ENCODE measurements at regions not wholly inside any gene's neighbourhood (a gene's known extent, or its start where the extent isn't known, plus 50 kb on each side); places are given as distances from the start of the nearest gene placed in this dataset.

- TF ChIP-seq REST (IDR thresholded peaks at IDR 0.05; ENCODE audit: low read depth, low read length): no peak
- no peak for TF ChIP-seq CTCF (IDR thresholded peaks at IDR 0.05)
- no peak for TF ChIP-seq FOXJ3 (CRISPR knock-in tag; IDR thresholded peaks at IDR 0.05)
- no peak for TF ChIP-seq SMC3 (IDR thresholded peaks at IDR 0.05; ENCODE audit: low read depth, low read length)
- no peak for TF ChIP-seq GATA2 (CRISPR knock-in tag; IDR thresholded peaks at IDR 0.05)
- TF ChIP-seq IRF3 (IDR thresholded peaks at IDR 0.05; ENCODE audit: low read depth, low read length): no peak
- TF ChIP-seq MXI1 (IDR thresholded peaks at IDR 0.05; ENCODE audit: low read depth, low read length): no peak
- no peak for TF ChIP-seq TEAD4 (IDR thresholded peaks at IDR 0.05; ENCODE audit: borderline replicate concordance, insufficient read depth)
These were observed 223.8 kb upstream of the FN1 start (continued) for GRCh38 chr2:215659650-215660049.

DNA sequence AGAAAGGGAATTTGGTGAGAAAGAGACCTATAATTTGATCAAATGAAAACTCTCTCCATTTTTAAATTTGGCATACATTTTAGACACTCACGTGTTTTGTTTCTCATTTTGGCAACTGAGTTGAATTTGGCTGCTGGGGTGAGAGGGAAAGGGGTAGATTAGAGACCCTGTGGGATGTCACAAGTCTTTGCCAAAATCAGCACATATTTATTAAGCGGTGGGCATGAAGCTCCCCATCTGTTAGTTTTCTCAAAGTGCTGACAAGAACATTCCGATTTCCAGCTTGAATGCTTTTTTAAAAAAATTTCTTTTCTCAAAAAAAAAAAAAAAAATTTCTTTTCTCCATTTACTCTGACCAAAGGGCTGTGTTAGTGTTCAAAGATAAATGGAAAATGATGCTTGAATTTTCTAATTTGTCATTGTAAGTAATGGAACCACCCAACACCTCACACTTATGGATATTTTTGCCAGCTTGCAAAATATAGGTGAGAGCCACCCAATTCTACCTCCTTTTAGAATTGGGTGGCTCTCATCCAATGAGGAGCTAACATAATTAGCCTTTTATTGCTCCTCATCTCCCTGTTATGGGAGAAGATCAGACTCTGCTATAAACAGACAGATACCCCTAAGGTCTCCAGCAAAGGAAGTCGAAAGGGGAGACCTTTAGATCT, 222.9 kb upstream of the FN1 start:
- H3K9me2 ChIP-seq: no peaks in the 10 kb centered on the region
- no peaks in the 10 kb centered on the region for H3K79me2 ChIP-seq (ENCODE audit: insufficient read depth)
- H3K9ac ChIP-seq: peak overlapping the region; percentile 4; the same call in 1 of the 2 replicates
- no peaks in the 10 kb centered on the region for H3K27me3 ChIP-seq (ENCODE audit: insufficient read depth)
- POLR2A ChIA-PET: no interaction called here
- DNase-seq: no peak
- CTCF ChIA-PET: no interaction called here
- peaks cover 2 to 26% of the 10 kb centered on the region in 2 experiments; a peak in 3 of 4 replicates for H3K4me1 ChIP-seq (ENCODE audit: control insufficient read depth in 1 of 2, insufficient read depth in 2 of 2, low read depth in 1 of 2, low read length in 1 of 2)
- no peaks in the 10 kb centered on the region for H3K36me3 ChIP-seq (replicated peaks in 1 of 2; ENCODE audit: control insufficient read depth in 1 of 2, insufficient read depth in 2 of 2, low read length in 1 of 2)
- no peaks in the 10 kb centered on the region for H4K20me1 ChIP-seq (ENCODE audit: insufficient read depth)
- WGBS (ENCODE audit: low lambda C conversion rate): 93% methylated on average over 4 of the region's 4 CpGs
- H3F3A ChIP-seq (replicated peaks; ENCODE audit: insufficient read depth): peaks cover 27% of the 10 kb centered on the region
- peak overlapping the region in 1 of 2 experiments; percentile 88; a peak in 2 of 4 replicates for H3K27ac ChIP-seq (ENCODE audit: low read depth in 2 of 2, low read length in 1 of 2)
- peak overlapping the region; percentile 12; the same call in 1 of the 2 replicates for H3K4me2 ChIP-seq
- no peak overlapping the region for H2AFZ ChIP-seq (ENCODE audit: low read depth)
- no peak overlapping the region for H3K4me3 ChIP-seq (ENCODE audit: low read depth in 2 of 2, low read length in 1 of 2)
- H3K9me3 ChIP-seq: no peaks in the 10 kb centered on the region
- TF ChIP-seq EP300 (IDR thresholded peaks at IDR 0.05; ENCODE audit: borderline replicate concordance in 1 of 2, low read depth in 1 of 2, low read length in 1 of 2): no peak
- no peak for TF ChIP-seq MXI1 (IDR thresholded peaks at IDR 0.05; ENCODE audit: low read depth, low read length)
- no peak for TF ChIP-seq CTCF (IDR thresholded peaks at IDR 0.05)
- TF ChIP-seq SMC3 (IDR thresholded peaks at IDR 0.05; ENCODE audit: low read depth, low read length): no peak
- TF ChIP-seq TCF12 (IDR thresholded peaks at IDR 0.05): no peak
- TF ChIP-seq FOXM1 (IDR thresholded peaks at IDR 0.05; ENCODE audit: low read depth): no peak
- no peak for TF ChIP-seq YY1 (IDR thresholded peaks at IDR 0.05; ENCODE audit: low read depth)
- TF ChIP-seq GABPA (IDR thresholded peaks at IDR 0.05; ENCODE audit: low read depth): no peak
- no peak for TF ChIP-seq USF2 (IDR thresholded peaks at IDR 0.05; ENCODE audit: borderline replicate concordance, low read depth, low read length)
- TF ChIP-seq JUND (IDR thresholded peaks at IDR 0.05): no peak
- TF ChIP-seq IRF3 (IDR thresholded peaks at IDR 0.05; ENCODE audit: low read depth, low read length): no peak

All from SK-N-SH (cell line).